SW480 (cell line): ENCODE measurements at regions not wholly inside any gene's neighbourhood (a gene's known extent, or its start where the extent isn't known, plus 50 kb on each side); places are given as distances from the start of the nearest gene placed in this dataset.
A peak's percentile ranks its signal among the peaks of the same experiment; 100 is the strongest.

Source experiments
- DNase-seq: peaks from one replicate; pipeline ENCODE4 v3.0.0-alpha.2; 2016; ENCODE audit warnings: low spot score

DNA sequence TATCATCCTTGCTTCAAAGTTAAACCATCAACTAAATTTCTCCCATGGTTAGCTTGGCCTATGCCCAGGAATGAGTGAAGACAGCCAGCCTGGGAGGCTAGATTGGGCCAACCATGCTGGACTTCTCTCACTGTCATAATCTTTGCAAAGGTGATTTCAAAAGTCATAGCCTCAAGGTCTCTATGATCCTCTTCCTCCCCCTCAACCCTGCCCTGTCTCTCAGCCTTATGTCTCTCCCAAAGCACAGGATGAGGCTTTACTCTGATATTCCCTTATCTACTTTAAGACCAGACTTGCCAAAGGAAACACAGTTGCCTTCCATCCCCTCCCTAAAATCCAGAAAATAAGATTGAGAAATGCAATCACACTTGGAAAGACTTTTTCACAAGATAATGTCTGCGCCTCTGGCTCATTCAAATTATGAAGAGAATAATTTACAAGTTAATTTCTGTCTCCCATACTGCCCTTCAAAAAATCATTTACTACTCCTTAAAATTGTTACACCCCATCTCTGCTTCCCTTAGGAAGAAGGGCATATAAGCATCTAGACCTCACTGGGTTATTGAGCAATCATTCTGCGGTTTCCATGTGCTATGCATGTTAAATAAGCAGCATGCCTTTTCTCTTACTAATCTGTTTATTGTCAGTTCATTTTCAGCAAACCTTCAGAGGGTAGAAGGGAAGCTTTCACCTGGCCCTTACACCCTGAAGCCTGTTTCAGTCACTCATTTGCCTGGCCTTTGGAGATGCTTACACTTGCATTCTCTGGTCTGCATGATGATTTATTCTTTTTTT is 113.8 kb upstream of the ANKRD55 start:
- DNase-seq = peak; percentile 98

DNA sequence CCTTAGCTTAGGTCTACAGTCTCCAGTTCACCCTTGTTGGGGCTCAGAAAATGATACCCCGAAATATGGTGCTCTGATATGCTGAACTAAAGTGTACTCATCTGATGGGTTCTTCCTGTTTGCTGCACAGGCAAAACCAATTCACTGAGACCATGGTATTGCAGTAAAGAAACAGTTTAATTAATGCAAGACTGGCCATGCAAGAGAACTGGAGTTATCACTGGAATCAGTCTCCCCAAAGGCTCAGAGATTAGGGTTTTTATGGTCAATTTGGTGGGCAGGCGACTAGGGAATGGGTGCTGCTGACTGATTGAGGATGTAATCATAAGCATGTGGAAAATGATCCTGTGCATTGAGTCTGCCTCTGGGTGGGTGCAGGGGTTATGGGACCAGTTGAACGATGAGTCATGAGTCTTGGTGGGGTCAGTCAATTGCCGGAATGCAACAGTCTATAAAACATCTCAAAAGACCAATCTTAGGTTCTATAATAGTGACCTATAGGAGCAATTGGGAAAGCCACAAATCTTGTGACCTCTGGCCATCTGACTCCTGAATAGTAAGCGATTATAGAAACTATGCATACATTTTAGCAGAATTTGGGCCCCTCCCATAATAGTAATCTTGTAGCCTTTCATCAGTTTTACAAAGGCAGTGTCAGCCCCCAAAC is 113.0 kb upstream of the ANKRD55 start:
- DNase-seq = peak; percentile 68

DNA sequence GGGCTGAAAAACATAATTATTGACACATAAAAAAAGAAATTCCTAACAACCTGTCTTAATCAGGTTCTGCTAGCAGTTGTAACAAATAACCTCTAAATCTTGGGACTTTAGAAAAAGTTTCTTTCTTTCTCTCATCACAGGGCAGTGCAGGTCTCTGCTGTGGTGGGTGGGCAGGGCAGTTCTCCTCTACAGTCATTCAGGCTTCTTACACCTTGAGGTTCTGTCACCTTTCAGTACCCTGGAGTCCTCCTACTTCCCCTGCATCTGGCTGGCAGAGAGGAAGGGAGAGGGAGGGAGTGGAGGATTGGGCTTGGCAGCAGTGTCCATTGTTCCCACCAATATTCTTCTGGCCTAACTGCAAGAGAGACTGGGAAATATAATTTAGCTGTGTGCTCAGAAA is 112.2 kb upstream of the ANKRD55 start:
- DNase-seq = no peak

DNA sequence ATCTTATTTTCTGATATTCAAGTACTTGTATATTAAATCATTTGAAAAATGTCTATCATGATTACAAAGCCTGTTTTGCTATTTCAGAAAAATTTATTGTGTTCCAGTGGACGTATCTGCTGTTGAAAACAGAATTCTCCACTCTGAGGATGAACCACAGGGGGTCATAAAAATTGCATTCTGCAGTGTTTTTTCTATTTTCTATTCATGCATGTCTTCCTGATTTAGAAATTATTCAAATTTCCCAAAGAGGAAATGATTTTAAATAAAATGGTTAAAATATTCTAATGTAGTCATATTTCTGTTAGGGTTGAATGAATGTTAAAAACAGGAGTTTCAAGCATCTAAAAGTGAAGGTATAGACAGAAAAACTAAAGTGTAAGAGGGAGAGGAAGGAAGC is 111.5 kb upstream of the ANKRD55 start:
- no peak for DNase-seq

DNA sequence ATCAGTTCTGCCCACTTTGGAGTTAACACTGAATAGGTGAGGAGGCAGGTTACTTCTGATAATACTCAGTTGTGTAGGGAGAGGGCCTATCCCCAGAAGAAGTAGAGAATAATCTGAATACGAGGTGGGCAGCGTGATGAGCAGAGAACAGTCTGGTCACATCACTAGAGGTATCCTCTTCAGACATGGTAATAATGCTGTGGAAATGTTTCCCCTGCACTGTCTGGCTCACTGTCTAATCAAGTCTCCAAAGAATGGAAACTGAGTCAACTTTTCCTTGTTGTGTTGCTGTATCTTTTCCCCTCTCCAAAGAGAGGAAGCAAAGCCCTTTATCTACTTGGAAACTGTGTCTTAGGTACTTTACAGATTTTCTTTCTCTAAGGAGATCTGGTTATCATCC is 110.9 kb upstream of the ANKRD55 start:
- no peak for DNase-seq

DNA sequence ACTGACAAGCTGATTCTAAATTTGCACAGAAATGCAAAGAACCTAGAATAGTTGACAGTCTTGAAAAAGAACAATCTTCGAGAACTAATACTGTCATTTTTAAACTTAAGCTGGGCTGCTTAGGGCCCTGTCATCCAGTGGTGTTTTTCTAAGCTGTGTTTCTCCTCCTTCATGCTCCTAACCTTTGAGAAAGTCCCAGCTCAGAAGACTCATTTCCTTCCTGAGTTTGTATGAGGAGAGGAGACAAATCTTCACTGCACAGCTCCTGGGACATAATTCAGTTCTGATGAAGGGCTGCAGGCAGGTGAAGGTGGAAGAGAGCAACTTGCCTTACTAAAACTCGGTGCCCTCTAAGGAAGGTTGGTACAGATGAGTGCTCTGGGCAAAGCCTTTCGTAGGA is 109.5 kb upstream of the ANKRD55 start:
- no peak for DNase-seq

DNA sequence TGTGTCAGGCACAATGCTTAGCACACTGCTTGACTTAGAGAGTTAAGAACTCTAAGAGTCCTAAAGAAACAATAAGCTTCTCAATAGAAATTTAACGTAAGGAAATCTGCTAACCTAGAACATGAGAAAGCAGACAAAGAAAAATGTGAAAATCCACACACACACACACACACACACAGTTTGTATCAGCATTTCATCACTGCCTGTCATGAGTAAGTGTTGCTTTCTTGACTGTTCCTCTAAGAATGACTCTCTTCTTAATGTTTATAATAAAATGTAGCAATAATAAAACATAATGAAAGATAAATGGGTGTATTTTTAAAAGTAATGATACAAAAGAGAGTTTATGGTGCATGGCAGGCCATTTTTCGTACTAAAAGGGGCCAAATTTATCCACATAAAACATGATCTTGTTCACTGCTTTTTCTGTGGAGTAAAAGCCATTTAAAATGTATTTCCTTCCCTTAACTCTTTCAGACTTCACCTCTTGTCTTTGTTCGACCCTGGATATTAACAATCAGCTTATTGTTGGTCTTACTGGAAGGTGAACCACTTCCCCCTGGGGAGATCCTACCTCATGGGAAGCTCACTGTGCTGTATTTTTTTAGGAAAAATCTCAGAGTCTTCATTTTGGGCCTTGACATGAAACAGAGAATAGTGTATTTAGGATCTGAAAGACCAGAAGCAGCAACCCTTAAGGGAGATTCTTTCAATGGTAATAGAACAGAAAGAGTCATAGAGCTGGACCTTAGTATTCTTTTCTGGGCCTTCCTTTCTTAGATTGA is 107.3 kb upstream of the ANKRD55 start:
- no peak for DNase-seq

DNA sequence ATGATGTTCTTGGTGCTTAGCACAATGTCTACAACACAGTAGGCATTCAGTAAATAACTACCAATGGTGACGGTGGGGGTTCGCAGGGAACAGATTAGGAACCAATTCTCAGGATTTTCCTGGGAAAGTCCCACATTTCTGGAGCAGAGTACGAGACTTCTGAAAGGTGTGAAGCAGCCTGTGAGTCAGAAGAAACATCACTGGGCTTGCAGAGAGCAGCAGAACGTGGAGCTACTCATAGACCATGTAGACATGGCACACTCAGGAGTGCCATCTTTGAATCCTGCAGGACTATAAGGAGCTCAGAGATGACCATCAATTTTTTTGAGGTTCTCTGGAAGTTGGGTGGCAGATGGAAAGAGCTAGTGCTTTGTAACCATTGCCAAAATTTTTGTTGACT is 106.6 kb upstream of the ANKRD55 start:
- DNase-seq = no peak

DNA sequence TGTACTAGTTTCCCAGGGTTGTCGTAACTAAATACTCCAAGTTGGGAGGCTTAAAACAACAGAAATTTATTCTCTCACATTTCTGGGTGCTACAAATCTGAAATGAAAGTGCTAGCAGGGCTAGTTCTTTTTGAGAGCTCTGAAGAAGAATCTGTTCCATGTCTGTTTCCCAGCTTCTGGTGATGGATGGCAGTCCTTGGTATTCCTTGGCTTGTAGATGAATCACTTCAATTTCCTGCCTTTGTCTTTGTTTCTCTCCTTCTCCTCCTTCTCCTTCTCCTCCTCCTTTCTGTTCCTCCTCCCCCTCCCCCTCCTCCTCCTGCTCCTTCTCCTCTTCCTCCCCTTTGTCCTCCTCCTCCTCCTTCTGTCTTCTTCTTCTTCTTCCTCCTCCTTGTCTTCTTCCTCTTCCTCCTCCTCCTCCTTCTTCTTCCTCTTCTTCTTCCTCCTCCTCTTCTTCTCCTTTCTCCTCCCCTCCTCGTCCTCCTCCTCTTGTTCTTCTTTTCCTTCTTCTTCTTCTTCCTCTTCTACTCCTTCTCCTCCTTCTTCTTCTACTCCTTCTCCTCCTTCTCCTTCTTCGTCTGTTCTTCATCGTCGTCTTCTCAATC is 104.7 kb upstream of the ANKRD55 start:
- DNase-seq = no peak

DNA sequence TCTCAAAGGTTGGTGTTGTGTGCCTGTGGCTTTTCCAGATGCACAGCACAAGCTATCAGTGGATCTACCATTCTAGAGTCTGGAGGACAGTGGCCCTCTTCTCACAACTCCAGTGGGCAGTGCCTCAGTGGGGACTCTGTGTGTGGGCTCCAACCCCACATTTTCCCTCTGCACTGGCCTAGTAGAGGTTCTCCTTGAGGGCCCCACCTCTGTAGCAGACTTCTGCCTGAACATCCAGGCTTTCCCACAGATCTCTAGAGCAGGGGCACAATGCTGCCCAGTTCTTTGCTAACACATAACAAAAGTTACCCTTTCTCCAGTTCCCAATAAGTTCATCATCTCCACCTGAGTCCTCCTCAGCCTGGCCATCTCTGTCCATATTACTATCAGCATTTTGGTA is 102.1 kb upstream of the ANKRD55 start:
- DNase-seq = no peak

DNA sequence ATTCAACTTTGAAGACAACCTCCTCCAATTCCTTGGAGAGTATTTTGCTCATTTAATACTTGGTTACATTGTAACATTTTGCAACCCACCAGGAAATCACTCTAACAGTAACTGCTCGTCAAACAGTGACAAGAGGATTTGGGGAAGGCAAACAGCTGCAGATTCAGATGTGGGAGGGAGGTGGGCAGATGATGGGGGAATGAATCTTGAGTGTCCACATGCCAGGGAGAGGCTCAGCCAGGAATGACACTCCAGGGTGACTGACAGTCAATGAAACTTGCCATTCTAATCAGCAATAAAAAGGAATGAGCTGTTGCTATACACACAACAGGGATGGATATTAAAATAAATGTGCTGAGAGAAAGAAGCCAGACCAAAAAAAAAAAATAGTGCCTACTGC is 97.7 kb upstream of the ANKRD55 start:
- no peak for DNase-seq

DNA sequence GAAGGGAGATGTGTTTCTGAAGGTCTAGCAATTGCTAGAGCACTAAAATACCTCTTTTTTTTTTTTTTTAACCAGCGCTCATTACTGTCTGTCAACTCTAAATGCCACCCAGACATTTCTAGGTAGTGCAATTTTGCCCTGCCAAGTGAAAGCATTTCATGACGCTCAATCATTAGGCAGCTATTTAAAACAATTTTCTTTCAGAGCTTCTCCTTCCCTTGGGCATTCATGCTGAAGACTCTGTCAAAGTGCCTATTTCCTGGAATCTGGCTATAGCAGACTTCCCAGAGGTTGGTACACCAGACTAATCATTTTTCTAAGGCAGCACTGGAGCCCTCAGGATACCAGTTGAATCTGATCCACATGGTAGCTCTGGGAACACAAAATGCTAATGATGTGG is 97.0 kb upstream of the ANKRD55 start:
- no peak for DNase-seq

DNA sequence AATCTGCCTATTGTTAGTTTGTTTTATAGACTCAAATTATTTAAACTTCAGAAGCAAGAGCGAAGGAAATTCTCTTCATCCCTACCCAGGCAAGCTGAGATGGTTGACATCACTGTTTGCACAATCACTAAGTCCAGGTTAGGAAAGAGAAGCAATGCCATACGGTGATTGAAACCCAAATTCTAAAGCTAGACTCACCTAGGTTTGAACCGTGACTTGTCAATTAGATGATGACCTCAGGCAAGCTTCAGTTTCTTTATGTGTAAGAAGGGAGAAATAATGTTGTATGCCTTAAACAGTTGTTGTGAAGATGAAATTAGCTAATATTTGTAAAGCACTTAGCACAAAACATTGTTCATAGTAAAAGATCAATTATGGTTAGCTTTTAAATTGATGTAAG is 96.5 kb upstream of the ANKRD55 start:
- DNase-seq = no peak

DNA sequence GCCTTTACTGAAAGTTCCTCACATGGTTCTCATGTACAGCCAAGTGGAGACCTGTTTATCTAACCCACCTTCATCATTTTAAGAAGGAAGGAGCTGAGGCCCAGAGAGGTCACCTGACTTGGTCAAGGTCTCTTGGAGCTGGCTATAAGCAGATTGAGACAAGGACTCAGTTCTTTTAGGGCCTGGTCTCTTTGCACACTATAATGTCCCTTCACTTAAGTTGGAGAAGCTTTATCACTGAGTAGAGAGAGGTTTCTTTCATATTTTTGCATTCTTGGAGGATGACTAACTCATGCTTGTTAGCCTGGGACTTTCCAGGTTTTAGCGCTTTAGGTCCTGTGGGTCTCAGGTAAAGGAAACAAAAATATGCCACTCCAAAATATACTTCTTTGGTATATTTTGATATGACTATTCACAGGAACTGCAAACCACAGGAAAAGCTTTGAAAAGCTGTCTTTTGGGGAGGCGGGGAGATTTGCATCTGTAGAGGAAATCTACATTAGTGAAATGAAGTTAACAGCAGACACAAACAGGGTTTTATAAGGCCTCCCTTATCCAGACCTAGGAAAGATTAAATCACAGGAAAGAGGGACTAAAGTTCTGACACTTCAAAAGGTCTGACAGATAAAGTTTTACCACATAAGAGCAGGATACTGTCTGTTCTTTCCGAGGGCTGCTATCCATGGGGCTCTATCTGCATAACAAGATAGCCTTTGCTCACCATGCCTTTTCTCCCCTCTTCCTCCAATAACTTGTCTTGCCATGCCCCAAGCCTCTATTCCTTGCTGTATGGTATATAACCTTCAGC is 95.8 kb upstream of the ANKRD55 start:
- peak; percentile 89 for DNase-seq

DNA sequence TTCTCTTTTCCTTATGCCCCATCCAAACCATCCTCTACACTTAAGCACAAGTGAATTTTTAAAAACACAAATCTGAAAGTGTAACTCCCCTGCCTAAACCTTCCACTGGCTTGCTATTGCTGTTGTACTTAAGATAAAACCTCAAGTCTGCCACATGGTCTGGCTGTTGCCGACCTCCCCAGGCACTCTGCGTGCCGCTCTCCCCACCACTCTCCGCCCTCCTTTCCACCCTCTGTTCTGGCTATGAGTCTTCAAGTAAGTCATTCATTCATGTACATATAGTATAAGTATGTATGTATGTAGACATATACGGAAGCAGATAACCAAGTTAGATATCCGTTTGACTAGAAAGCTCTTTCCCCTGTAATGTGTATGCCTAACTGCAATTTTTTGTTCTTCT is 94.7 kb upstream of the ANKRD55 start:
- peak; percentile 45 for DNase-seq

DNA sequence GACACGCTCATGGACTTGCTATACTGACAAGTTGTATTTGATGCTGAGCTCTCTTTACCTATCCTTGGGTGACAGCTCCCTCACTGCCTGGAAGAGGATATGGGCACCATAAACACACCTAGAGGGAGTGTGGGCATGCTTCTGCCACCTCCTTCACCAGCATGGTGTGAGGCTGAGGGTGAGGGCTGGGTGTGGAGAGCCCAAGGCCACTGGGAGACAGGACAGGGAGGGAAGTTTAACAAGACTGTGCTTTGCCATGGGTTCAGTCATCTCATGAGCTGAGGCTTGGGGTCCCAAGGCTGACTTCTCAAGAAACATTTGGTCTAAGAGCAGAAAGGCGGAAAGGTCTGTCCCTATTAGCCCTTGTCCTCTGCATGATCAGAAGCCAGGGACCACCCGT is 93.6 kb upstream of the ANKRD55 start:
- DNase-seq = no peak

DNA sequence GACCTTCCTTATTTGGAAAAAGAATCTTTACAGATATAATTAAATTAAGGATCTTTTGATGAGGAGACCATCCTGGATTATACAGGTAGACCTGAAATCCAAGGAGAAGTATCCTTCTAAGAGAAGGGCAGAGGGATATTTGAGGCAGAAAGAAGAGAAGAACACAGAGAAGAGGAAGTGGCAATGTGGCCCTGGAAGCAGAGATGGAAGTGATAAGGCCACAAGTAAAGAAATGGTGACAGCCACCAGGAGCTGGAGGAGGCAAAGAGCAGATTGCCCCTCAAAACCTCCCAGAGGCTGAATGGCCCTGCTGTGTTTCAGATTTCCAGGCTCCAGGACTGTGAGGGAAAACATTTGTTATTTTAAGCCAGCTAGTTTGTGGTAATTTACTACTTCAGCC is 93.0 kb upstream of the ANKRD55 start:
- no peak for DNase-seq

DNA sequence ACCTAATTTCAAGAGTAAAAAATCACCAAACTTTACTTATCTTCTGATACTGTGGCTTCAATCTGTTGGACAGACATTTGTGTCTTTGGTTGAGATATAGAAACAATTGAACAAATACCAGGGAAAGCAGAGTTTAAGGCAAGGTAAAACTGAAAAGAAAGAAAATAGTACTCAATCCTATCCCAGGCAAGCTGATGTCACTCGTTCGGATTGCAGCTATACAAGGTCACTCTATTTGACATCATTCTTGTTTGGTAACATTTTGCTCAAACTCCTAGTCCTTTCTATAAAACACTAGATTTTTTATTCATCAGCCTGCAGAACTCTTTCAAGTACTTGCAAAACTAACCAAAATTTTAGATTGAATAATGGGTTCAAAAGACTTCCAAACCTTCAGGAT is 91.9 kb upstream of the ANKRD55 start:
- no peak for DNase-seq

DNA sequence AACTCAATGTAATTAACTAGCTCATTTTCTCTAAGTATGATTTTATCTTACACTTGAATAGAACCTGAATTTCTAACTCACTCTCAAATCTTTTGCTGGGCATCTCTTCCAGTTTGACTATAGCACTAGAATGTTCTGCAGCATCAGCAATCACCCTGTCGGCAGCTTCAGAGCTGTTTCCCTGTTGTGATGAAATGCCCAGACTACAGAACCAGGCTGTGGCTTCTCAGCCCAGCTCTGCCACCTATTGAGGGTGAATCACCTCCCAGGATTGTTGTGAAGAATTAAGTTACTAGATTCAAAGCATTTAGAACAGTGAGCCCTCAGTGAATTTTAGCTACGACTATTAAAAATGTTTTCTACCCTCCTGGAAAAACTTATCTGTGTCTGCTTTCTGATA is 90.4 kb upstream of the ANKRD55 start:
- DNase-seq = peak; percentile 84

DNA sequence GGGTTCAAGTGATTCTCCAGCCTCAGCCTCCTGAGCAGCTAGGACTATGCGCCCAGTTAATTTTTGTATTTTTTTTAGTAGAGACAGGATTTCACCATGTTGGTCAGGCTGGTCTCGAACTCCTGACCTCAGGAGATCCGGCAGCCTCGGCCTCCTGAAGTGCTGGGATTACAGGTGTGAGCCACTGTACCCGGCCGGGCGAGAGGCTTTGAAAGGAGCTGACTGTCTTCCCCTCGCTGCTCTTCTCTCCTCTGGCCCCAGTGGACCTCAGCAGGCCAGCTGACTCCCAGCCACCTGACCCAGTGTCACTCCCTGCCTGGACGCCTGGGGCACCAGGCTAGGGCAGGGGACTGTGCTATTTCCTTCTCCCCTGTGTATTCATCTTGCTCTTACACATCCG is 89.5 kb upstream of the ANKRD55 start:
- no peak for DNase-seq

DNA sequence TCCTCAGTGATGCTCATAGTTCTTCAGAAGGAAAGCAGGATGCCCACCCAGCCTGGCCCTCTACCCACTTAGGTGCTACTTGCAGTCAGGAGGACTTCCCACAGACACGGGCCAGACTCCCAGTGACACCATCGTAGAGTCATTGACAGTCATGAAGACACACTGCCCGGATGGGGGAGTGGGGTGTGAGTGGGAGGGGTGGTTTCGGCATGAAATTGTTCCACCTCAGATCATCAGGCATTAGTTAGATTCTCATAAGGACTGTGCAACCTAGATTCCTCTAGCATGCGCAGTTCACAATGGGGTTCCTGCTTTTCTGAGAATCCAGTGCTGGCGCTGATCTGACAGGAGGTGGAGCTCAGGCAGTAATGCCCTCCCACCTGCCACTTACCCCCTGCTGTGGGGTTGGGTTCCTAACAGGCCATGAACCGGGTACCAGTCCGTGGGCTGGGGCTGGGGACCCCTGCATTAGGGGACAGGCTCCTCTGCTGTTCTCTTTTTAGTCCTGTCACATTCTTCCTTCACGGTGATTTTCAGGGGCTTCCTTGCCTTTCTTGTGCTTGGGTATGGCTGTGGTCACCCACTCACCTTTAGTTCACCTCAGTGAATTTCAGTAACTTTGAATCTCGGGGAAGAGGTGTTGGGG is 88.2 kb upstream of the ANKRD55 start:
- DNase-seq = peak; percentile 55
